Ishikawa (cell line): ENCODE measurements at regions not wholly inside any gene's neighbourhood (a gene's known extent, or its start where the extent isn't known, plus 50 kb on each side); places are given as distances from the start of the nearest gene placed in this dataset.

ENCODE experiments used
- CREB1 ChIP-seq: IDR thresholded peaks from 2 replicates; pipeline ENCODE4 v1.6.1; 2012; ENCODE audit warnings: low read depth
- EGR1 ChIP-seq: IDR thresholded peaks from 2 replicates; pipeline ENCODE4 v1.6.1; 2012
- EP300 ChIP-seq: IDR thresholded peaks from 2 replicates; pipeline ENCODE4 v1.6.1; 2012; ENCODE audit warnings: borderline replicate concordance
- NFIC ChIP-seq: IDR thresholded peaks from 2 replicates; pipeline ENCODE4 v1.6.1; 2012
- RAD21 ChIP-seq: IDR thresholded peaks from 2 replicates; pipeline ENCODE4 v1.6.1; 2012; ENCODE audit warnings: low read depth
- REST ChIP-seq: IDR thresholded peaks from 2 replicates; pipeline ENCODE4 v1.6.1; 2012; ENCODE audit warnings: low read depth, mild to moderate bottlenecking
- TAF1 ChIP-seq: IDR thresholded peaks from 2 replicates; pipeline ENCODE4 v1.6.1; 2012; ENCODE audit warnings: low read depth, mild to moderate bottlenecking
- USF1 ChIP-seq: IDR thresholded peaks from 2 replicates; pipeline ENCODE4 v1.6.1; 2012
- YY1 ChIP-seq: IDR thresholded peaks from 2 replicates; pipeline ENCODE4 v1.6.1; 2012; ENCODE audit warnings: low read depth

- TF ChIP-seq CREB1 (no peak), NFIC (no peak), USF1 (no peak), RAD21 (no peak), EP300 (no peak), YY1 (no peak), REST (no peak), EGR1 (no peak), TAF1 (no peak)
Measured at GRCh38 chr22:49648053-49648452, 179.6 kb downstream of the BRD1 start.
